ENCODE measurements at regions not wholly inside any gene's neighbourhood (a gene's known extent, or its start where the extent isn't known, plus 50 kb on each side); places are given as distances from the start of the nearest gene placed in this dataset.
"Not testable (repeated sequence)": the region's sequence is repeated elsewhere in the genome, so short reads cannot be mapped to it uniquely, and the experiment has no call there.

DNA sequence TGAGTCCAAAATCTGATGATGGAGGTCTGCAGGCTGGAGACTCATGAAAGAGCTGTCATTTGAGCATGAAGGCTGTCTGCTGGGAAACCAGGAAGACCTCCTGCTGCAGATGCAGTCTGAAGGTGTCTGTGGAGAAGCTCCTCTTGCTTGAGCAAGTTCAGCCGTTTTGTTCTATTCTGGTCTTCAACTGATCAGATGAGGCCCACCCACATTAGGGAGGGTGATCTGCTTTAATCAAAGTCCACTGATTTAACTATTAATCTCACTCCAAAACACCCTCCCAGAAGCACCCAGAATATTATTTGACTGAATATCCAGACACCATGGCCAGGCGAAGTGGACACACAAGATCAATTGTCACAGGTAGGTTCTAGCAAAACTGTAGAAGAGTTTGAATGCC is 116.5 kb downstream of the GATA3 start:
- ATAC-seq (ENCODE audit: poor library complexity): no peak
- no peak for DNase-seq
- intact Hi-C loops (cut with DNase I): no loop called here

DNA sequence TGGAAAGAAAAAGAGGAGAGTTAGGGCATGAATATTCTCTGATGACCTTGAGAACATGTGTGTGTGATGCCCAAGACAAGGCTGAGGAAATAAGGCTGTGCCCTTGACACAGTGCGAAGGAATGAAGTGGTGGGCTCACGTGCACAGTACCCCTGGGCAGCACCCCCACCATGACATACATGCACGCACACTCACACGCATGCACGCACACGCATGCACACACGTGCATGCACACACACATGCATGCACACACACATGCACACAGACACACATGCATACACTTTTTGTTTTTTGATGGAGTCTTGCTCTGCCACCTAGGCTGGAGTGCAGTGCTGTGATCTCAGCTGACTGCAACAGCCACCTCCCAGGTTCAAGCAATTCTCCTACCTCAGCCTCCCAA is 118.1 kb downstream of the GATA3 start:
- no peak for DNase-seq
- intact Hi-C loops (cut with DNase I): no loop called here
- no peak for ATAC-seq (ENCODE audit: poor library complexity)

DNA sequence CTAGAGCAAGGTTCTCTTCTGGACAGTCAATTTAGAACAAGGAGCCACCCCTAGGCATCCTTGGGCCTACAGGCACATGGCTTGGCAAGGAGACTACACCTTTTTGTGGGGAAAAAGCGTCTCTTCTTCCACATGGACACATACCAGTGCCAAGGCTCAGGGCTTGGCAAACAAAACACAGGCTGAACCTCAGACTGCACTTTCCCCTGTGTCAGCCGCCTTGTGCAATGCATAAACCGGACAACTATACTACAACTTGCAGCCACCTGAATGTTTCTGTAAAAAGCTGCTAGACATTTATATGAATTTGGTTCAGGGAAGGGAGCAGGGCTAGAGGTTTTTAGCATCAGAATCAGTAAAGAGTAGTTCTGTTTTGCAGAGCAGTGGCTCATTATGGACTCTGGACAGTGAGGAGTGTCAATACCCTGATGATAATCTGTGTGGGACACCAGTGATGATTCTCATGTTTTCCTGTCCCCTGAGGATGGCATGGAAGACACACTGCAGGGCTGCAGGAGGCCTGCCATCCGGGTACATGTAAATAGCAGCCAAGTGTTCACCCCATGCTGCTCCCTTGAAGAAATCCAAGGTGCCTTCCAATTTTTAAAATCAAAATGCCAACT is 118.9 kb downstream of the GATA3 start:
- intact Hi-C loops (cut with DNase I): no loop called here
- no peak for DNase-seq
- no peak for ATAC-seq (ENCODE audit: poor library complexity)

DNA sequence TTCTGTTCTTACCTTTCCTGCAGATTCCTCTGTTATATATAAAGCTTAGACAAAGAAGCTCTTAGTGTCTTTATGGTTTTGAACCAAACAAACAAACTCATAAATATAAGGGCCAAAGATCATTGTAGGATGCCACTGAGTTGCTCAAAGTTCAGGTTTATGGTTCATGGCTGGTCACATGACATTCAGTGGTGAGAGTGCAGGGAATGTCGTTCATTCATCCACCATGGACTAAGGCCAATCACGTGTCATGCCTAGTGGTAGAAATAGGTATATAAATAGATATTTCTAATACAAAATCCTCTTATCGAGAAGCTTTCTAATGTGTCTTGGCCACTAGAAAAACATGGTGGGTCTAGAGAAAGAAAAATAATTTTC is 119.4 kb downstream of the GATA3 start:
- intact Hi-C loops (cut with DNase I): no loop called here
- DNase-seq (no peak), ATAC-seq (ENCODE audit: poor library complexity) (no peak)

DNA sequence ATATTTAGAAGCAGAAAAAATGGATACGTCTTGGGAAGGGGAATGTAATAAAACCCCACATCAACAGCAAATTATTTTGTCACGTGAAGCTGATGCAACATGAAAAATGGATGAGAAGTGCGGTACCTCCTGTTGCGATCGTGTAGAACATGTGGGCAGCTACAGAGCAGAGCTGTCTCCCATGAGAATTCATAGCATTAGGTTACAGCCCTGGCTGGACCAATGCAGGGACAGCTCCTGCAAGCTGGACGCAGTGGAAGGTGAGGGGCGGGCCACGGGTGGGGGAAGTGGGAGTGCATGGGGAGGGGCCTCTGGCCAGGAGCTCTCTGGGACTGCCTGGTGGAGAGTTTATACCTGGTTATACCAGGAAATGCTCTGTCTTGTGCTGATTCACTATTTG is 120.3 kb downstream of the GATA3 start:
- intact Hi-C loops (cut with DNase I): no loop called here
- DNase-seq (no peak), ATAC-seq (ENCODE audit: poor library complexity) (no peak)

DNA sequence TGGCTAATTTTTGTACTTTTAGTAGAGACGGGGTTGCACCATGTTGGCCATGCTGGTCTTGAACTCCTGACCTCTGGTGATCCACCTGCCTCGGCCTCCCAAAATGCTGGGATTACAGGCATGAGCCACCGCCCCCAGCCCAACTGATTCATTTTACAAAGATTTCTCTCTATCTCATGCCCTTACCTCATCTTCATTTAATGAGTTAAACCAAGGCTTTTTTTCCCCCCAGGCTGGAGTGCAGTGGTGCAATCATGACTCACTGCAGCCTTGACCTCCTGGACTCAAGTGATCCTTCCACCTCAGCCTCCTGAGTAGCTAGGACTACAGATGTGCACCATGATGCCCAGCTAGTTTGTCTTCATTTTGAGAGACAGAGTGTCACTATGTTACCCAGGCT is 123.0 kb downstream of the GATA3 start:
- intact Hi-C loops (cut with DNase I); DNase-seq; ATAC-seq (ENCODE audit: poor library complexity): not testable (repeated sequence)

DNA sequence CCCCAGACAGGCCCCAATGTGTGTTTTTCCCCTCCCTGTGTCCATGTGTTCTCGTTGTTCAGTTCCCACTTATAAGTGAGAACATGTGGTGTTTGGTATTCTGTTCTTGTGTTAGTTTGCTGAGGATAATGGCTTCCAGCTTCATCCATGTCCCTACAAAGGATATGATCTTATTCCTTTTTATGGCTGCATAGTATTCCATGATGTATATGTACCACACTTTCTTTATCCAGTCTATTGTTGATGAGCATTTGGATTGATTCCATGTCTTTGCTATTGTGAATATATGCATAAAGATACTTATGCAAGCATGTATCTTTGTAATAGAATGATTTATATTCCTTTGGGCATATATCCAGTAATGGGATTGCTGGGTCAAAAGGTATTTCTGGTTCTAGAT is 125.3 kb downstream of the GATA3 start:
- intact Hi-C loops (cut with DNase I); ATAC-seq (ENCODE audit: poor library complexity): not testable (repeated sequence)

DNA sequence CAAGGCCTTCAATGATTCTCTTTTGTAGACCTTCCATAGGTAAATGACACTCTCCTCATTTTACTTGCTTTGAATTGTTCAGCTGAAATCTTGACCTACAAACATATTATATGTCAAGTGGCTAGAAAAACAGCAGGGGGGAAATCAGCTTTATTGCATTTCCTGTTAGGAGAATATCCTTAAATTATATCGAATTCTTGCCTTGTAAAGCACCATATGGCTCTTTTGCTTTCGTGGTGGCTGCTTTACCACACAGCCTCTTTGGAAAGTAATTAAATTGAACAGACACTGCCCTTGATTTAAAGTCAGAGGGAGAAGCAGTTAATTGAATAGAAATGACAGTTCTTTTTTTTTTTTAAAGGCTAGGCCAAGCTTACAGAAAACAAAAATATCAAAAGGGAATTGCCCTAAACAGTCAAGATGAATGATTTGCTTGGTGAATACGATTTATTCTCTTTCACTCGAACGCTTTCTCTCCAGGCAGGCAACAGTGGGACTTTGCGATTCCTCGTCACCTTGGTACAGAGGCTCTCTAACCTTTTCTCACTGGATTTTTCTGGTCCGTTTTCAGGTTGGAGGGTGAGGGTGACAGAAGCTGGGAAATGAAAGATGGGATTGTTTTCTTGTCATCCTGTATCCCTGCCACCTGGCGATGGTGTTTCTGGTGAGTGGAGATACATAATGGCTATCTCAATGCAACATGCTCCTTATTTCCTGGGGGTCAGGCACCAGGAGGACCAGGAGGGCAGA is 126.0 kb downstream of the GATA3 start:
- intact Hi-C loops (cut with DNase I): no loop called here
- no peak for ATAC-seq (ENCODE audit: poor library complexity)
- no peak for DNase-seq

More for the DNA sequence above, 125.3 kb downstream of the GATA3 start:
- DNase-seq: not testable (repeated sequence)

DNA sequence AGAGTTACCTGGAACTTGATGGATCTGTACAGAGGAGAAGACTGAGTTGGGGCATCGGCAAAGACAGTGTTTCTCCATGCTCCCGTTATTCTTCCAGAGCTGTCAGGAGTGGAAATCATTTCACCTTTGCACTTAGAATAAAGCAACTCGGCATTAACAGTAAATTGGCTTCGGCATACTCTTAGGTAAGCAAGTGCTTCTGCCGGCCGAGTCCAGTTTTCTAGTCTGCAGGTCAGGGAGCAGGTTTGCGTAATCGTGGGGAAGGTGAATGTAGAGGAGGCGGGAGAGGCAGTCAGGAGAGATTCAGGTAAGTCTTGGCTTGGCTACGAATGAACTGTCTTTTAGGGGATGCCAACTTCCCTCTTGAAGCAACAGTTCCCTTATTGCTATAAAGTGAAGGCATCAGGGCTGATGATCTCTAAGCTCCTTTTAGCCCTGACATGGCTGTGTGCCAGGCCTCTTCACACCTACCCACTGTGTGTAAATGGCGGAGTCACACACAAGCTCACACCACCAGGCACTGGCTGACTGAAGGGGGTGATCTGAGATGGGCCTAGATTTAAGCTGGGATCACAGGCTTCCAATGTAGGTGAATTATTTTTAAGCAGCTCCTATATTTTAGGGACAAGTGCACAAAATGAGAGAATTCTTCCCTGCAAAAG is 127.1 kb downstream of the GATA3 start:
- DNase-seq (no peak), ATAC-seq (ENCODE audit: poor library complexity) (no peak)
- intact Hi-C loops (cut with DNase I): no loop called here

DNA sequence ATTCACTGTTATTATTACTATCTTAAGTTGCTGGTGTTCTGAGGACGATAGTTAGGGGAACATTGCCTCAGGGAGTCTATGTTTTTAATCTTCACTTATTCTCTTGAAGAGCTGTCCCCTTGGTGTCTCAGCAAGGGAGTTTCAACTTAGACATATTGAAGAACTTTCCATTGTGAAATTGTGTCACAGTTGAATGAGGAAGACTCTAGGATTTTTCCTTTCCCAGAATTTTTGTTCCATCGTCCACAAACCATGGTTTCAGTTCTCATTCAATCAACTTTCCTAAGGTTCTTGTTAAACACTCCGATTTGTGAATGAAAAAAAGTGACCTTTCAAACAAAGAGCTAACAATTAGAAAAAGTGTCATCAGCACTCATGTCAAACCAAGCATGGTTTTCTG is 128.3 kb downstream of the GATA3 start:
- ATAC-seq (ENCODE audit: poor library complexity) (no peak), DNase-seq (no peak)
- intact Hi-C loops (cut with DNase I): no loop called here

DNA sequence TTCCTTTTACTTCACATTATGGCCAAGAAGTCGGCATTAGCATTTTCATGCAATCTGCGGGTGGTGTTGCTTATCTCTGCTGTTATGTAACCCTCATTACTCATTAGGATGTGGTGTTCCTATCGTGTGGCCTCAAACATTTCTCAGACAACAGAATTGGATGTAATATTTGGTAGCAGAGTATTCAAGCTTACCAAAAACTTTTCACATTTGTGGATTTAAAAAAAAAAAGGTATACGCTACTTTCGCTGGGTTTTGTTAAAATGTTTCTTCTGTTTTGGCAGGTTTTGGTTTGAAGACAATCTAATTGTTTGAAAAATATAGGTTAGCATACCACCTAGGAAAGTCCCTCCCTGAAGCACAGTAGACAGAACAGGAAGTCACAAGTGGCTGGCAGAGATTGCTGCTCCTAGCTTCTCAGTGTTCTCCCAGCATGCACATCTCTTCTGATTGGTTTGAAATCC is 128.8 kb downstream of the GATA3 start:
- peak; percentile 53 for ATAC-seq (ENCODE audit: poor library complexity)
- no peak for DNase-seq
- intact Hi-C loops (cut with DNase I): no loop called here

DNA sequence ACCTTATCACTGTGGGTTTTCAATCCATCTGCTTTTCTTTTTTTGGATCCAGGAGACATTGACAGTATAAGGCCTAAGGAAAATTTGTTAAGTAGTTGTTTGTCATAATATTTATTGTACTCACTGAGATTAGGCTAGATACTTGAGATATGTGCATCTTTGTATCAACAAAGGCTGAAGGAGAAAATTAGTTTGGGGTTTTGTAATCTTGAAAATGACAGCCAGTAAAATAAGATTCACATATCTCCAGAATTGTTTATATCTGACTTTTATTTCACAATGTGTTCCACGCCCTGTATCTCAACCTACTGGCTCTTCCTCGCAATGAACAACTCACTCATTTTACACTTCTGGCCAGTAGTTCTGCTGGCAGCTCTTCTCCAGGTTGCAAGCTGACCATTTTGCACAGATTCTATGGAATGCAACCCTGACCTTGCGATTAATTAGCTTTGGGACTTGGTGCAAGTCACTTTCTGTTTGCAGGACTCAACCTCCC is 132.7 kb downstream of the GATA3 start:
- ATAC-seq (ENCODE audit: poor library complexity) (no peak), DNase-seq (no peak)
- intact Hi-C loops (cut with DNase I): no loop called here

DNA sequence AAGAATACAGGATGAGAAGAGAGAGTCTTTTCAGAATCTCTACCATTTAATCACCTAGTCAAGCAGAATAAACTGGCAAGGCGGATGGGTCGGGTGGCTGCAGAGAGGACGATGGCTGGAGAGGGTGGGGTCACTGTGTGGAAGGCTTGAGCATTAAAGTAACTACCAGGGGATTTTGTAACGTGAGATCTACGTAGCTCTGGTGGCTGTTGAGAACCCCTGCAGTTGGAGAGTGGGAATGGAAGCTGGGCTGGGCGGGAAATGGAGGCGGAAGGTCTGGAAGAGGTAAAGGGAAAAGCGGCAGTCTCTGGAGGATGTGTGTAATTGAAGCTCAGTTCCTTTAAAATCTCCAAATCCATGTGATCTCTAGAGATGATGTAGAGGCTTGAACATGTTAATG is 135.0 kb downstream of the GATA3 start:
- intact Hi-C loops (cut with DNase I): no loop called here
- DNase-seq (no peak), ATAC-seq (ENCODE audit: poor library complexity) (no peak)

DNA sequence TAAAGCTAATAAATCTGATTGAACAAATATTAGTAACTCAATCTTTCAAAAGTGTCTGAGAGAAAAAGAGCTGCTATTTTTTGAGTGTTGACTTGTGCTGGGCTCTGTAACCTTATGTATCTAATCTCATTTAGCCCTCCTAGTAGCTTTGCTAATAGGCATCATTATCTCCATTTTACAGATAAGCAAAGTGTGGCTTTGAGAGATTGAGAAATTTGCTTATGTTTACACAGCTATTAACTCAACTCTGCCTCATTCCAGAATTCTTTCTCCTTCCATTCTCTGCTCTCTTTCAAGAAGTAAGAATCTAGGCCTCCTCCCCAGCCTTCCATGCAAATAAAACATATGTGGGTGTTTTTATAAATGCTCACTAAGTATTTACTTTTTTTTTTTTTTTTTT is 137.8 kb downstream of the GATA3 start:
- no peak for DNase-seq
- ATAC-seq (ENCODE audit: poor library complexity): no peak
- intact Hi-C loops (cut with DNase I): no loop called here

DNA sequence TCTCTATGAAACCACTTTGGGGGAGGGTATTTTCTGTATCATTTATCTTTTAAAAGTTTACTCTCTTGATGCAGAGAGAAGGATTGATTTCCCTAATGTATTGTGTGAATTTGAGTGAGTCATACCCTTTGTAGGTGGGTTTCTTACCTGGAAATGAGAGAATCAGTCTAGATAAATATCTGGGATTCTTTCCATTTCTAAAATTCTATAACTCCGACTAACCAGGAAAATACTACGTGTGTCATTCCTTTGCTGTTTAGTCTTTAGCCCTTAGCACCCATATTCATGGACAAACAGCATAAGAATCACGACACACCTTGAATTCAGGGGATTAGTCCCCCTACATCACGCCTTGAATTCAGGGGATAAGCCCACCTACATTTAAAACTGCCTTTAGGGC is 139.1 kb downstream of the GATA3 start:
- intact Hi-C loops (cut with DNase I): no loop called here
- ATAC-seq (ENCODE audit: poor library complexity): no peak
- DNase-seq: no peak

DNA sequence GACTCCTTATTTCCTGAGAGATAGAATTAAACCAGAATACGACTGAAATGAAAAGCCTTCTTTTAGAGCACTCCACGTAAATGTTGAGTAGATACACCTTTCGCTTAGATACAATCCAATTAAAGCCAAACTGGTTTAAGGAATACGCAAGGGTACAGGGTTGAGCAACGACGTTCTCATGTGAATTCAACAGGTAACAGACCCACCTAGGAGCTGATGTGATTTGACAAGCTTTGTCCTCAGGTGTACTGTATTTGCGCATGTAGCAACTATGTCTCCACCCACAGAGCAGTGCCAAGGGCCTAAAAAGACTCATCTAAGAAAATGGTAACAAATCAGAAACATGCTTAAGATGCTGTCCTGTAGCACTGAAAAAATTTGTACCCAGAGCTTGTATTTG is 139.6 kb downstream of the GATA3 start:
- intact Hi-C loops (cut with DNase I): no loop called here
- ATAC-seq (ENCODE audit: poor library complexity) (no peak), DNase-seq (no peak)

DNA sequence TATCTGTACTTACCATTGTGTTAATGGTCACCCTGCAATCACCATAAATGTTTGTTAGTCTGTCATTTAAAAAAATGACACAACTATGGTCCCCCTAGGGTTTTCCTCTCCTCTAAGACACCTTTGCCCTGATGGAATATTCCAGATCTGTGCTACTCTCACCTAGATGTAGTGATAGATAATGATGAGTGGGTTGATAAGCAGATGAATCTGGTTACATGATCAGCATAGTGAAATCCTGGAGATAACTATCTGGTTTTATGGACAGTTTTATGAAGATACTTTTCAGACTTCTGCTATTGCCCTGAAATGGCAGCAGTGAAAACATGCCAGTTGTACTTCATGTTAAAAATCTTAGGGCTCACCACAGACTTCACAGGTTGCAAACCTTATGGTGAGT is 152.4 kb downstream of the GATA3 start:
- intact Hi-C loops (cut with DNase I): no loop called here
- DNase-seq (no peak), ATAC-seq (ENCODE audit: poor library complexity) (no peak)

DNA sequence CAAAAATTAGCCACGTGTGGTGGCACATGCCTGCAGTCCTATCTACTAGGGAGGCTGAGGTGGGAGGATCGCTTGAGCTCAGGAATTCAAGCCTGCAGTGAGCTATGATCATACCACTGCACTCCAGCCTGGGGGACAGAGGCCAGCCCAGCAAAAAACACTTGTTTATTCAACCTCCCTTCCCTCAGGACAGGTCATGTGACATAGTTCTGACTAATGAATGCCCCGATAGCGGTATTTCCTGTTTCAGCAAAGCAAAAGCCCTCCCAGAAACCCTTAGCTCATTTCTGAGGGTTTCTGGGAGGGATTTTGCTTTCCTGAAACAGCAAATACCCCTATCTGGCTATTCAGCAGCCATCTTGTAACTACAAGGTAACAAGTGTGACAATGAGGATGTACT is 157.1 kb downstream of the GATA3 start:
- DNase-seq (no peak), ATAC-seq (ENCODE audit: poor library complexity) (no peak)
- intact Hi-C loops (cut with DNase I): no loop called here

DNA sequence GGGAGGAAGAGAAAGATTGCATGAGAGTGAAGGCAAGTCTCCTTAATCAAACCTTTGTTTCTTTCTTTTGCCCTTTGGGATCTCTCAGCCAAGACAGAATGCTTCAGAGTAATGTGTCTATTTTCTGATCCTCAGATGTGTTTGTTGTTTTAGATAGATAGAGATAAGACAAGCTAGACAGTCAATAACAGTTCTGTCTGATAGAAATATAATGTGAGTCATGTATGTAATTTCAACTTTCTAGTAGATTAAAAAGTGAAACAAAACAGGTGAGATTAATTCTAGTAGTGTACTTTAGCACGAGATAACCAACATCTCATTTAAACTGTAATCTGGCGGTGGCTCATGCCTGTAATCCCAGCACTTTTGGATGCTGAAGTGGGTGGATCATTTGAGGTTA is 159.2 kb downstream of the GATA3 start:
- no peak for ATAC-seq (ENCODE audit: poor library complexity)
- intact Hi-C loops (cut with DNase I): no loop called here
- no peak for DNase-seq

DNA sequence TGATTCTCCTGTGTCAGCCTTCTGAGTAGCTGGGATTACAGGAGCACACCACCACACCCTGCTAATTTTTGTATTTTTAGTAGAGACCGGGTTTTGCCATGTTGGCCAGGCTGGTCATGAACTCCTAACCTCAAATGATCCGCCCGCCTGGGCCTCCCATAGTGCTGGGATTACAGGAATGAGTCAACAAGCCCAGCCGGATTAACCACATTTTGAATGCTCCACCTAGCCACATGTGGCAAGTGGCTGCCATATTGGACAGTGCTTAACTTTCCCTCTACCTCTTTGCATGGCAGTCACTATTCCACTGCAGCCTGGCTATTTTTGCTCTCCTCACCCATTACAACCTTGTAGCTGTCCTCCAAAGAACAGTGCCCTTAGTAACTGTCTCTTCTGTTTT is 160.1 kb downstream of the GATA3 start:
- DNase-seq (no peak), ATAC-seq (ENCODE audit: poor library complexity) (no peak)
- intact Hi-C loops (cut with DNase I): no loop called here
